GM13976 (cell line): ENCODE measurements at regions not wholly inside any gene's neighbourhood (a gene's known extent, or its start where the extent isn't known, plus 50 kb on each side); places are given as distances from the start of the nearest gene placed in this dataset.

Experiments used
- DNase-seq: peaks from one replicate; pipeline ENCODE4 v3.0.0; 2012; ENCODE audit warnings: low spot score
- in situ Hi-C: fragments of 300-500 bp; cut with MboI; formaldehyde crosslinking; loops from one replicate; pipeline ENCODE4 v1.12.0; 2022; ENCODE audit warnings: low sequenced_read_pairs, mixed read lengths, inconsistent platforms; ENCODE audit not compliant: unreplicated experiment
- TF ChIP-seq, protein P1 (sequence below): IDR thresholded peaks from 2 replicates; pipeline ENCODE4 v1.5.1; 2012; ENCODE audit warnings: borderline replicate concordance, mild to moderate bottlenecking; ENCODE audit not compliant: insufficient read depth; ENCODE audit errors: extremely low read depth, missing control alignments, control extremely low read depth

DNA sequence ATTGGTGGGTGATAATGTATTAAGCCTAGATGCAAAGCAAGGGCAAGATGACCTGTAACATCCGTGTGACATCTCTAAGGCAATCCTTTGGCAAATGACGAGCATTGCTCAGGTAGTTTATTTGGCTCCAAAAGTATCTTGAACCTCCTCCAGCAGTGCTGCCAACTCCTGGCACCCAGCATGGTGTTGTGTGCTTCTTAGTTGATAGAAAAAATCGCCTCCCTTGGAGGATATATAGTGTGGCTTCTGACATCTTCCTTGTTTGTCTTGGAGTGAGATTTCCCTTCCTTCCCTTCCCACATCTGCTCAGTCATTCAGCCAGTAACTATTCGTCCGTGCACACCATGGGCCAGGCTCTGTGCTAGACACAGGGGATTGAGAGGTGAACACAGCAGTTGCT lies 121.8 kb downstream of the TOMM20 start:
- TF ChIP-seq, protein P1, sequence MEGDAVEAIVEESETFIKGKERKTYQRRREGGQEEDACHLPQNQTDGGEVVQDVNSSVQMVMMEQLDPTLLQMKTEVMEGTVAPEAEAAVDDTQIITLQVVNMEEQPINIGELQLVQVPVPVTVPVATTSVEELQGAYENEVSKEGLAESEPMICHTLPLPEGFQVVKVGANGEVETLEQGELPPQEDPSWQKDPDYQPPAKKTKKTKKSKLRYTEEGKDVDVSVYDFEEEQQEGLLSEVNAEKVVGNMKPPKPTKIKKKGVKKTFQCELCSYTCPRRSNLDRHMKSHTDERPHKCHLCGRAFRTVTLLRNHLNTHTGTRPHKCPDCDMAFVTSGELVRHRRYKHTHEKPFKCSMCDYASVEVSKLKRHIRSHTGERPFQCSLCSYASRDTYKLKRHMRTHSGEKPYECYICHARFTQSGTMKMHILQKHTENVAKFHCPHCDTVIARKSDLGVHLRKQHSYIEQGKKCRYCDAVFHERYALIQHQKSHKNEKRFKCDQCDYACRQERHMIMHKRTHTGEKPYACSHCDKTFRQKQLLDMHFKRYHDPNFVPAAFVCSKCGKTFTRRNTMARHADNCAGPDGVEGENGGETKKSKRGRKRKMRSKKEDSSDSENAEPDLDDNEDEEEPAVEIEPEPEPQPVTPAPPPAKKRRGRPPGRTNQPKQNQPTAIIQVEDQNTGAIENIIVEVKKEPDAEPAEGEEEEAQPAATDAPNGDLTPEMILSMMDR = no peak
- in situ Hi-C loops = no loop called here
- DNase-seq = no peak

DNA sequence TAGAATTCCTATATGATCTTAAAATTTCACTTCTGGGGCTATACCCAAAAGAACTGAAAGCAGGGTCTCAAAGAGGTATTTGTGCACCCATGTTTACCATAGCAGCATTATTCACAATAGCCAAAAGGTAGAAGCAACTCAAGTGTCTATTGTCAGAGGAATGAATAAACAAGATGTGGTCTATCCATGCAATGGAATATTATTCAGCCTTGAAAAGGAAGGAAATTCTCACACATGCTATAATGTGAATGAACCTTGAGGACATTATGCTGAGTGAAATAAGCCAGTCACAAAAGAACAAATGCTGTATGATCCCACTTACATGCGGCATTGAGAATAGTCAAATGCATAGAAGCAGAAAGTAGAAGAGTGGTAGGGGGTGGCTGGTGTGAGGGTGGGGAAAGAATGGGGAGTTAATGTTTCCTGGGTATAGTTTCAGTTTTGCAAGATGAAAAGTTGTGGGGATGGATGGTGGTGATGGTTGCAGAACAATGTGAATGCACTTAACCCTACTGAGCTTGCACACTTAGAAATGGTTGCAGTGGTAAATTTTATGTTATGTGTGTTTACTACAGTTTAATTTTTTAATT lies 122.4 kb downstream of the TOMM20 start:
- in situ Hi-C loops = no loop called here
- TF ChIP-seq, protein P1 = no peak
- DNase-seq = no peak

DNA sequence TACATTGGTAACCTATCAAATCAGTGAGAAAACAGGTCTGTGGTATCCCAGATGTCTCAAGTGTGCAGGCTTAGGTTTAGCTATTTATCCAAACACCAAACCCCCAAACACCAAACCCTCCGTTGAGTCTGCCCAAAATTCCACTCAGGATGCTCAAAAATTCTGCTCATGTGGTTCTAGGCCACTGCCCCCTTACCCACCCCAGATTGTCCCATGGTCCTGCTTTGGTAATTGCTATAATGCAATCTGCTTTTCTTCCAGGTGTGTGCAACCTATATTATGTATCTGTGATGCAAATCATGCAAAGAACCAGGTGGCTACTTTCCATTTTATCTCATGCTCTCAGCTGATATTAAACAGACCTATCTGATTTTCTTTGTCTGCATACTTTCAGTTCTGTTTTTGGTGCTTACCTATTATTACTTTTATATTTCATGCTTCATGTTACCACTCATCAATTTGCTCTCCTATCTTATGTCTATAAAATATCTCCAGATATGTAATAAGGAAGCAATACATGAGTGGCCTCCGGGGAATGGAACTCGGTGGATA lies 123.7 kb downstream of the TOMM20 start:
- no peak for DNase-seq
- in situ Hi-C loops = no loop called here
- TF ChIP-seq, protein P1 = no peak

DNA sequence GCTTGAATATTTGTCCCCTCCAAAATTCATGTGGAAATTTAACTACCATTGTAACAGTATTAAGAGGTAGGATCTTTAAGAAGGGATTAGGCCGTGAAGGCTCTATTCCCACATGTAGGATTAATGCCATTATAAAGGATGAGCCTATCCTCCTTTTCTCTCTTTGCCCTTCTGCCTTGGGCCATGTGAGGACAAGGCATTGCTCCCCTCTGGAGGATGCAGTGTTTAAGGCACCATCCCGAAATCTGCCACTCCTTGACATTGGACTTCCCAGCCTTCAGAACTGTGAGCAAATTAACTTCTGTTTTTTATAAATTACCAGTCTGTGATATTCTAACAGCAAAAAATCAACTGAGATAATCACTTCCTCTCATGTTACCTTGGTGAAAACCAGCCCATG lies 124.4 kb downstream of the TOMM20 start:
- DNase-seq = no peak
- TF ChIP-seq, protein P1 = no peak
- in situ Hi-C loops = no loop called here

DNA sequence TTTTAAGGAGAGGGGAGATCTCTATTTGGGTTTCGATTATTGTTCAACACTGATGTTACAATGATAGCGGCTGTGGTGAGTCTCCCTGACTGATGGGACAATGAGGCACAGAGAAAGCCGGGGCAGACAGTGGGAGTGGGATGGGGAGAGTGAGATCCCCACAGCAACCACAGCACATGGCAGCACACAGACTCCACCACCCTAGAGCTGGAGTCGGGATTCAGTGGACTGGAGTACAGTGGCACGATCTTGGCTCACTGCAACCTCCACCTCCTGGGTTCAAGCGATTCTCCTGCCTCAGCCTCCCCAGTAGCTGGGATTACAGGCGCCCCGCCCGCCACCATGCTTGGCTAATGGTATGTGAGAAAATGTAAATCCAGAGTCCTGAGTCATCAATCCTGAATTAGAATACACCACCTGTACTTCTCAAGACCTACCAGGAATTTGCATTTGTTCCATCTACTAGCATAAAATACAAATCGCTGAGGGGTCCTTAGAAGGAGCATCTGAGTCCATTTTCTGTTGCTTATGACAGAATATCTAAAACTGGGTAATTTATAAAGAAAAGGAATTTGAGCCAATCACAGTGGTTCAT lies 125.8 kb downstream of the TOMM20 start:
- TF ChIP-seq, protein P1 = no peak
- no peak for DNase-seq
- in situ Hi-C loops = no loop called here

DNA sequence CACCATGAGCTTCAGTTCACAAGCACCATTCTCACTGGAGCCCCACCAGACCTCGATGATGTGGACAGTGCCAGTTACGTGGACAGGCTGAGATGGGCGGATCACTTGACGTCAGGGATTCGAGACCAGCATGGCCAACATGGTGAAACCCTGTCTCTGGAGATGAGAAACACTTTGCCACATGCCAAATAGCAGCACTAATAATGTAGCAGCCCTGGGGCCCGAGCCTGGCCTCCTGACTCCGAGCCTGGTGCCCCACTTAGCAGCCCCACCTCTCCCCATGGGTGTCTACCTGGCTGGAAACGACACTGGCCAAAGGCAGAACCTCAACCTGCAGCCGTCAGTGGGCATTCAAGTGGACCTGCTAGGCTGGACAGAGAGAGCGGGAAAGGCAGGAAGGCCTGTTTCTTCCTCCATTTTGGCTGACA lies 129.1 kb downstream of the TOMM20 start:
- in situ Hi-C loops = no loop called here
- no peak for DNase-seq
- TF ChIP-seq, protein P1 = no peak
